Gastroesophageal sphincter (tissue), 4 donors: ENCODE measurements at regions not wholly inside any gene's neighbourhood (a gene's known extent, or its start where the extent isn't known, plus 50 kb on each side); places are given as distances from the start of the nearest gene placed in this dataset.

Experiments
- ATAC-seq: fragments of 150-250 bp; one replicate; pipeline ENCODE4 v1.9.1; 2016; ENCODE audit warnings: mild to moderate bottlenecking, moderate library complexity
- H3K27ac ChIP-seq, 4 donors: fragments of 200-600 bp; sonication (generic) in 3 of 4; 1 replicate in 3 of 4; 2 replicates in 1 of 4; pipeline ENCODE4 v1.5.1; 2016 to 2019
- H3K27me3 ChIP-seq: fragments of 200-600 bp; sonication (generic); one replicate; pipeline ENCODE4 v1.5.1; 2019
- H3K36me3 ChIP-seq, 2 donors: fragments of 200-600 bp; sonication (generic); one replicate each; pipeline ENCODE4 v1.5.1; 2019; ENCODE audit warnings: control low read depth in 1 of 2
- H3K4me1 ChIP-seq, 3 donors: fragments of 200-600 bp; sonication (generic); 1 replicate in 2 of 3; 2 replicates in 1 of 3; pipeline ENCODE4 v1.5.1; 2016 to 2019; ENCODE audit warnings: control low read depth in 2 of 3
- H3K4me3 ChIP-seq, 2 donors: fragments of 200-600 bp; sonication (generic); one replicate each; pipeline ENCODE4 v1.5.1; 2019; ENCODE audit warnings: mild to moderate bottlenecking in 1 of 2, moderate library complexity in 1 of 2
- H3K9me3 ChIP-seq, 3 donors: fragments of 200-600 bp; sonication (generic); one replicate each; pipeline ENCODE4 v1.5.1; 2017 to 2019; ENCODE audit warnings: control low read depth in 2 of 3
- EP300 ChIP-seq: sonication (generic); formaldehyde crosslinking; IDR thresholded peaks from one replicate; pipeline ENCODE4 v1.6.1; 2017; ENCODE audit warnings: antibody characterized with exemption, mild to moderate bottlenecking
- POLR2A ChIP-seq, 2 donors: fragments of 450-650 bp; IDR thresholded peaks; one replicate each; pipeline ENCODE4 v1.6.1; 2017; ENCODE audit warnings: antibody characterized with exemption in 2 of 2, mild to moderate bottlenecking in 2 of 2, moderate library complexity in 1 of 2
- POLR2AphosphoS5 ChIP-seq: sonication (generic); formaldehyde crosslinking; IDR thresholded peaks from one replicate; pipeline ENCODE4 v1.6.1; 2017; ENCODE audit warnings: antibody characterized with exemption
- WGBS, 2 donors: methylation state at CpG; one replicate each; pipeline ENCODE4 v1.1.5; 2018; ENCODE audit warnings: low coverage in 1 of 2; 5-methylcytosine and 5-hydroxymethylcytosine counted together
- TF ChIP-seq, protein P1 (sequence below), 4 experiments: fragments of 200-600 bp in 2 of 4; fragments of 450-650 bp in 2 of 4; sonication (generic) in 1 of 4; IDR thresholded peaks; one replicate each; pipeline ENCODE4 v1.5.1; 2017 to 2019; ENCODE audit warnings: antibody characterized with exemption in 4 of 4, mild to moderate bottlenecking in 2 of 4, moderate library complexity in 2 of 4

DNA sequence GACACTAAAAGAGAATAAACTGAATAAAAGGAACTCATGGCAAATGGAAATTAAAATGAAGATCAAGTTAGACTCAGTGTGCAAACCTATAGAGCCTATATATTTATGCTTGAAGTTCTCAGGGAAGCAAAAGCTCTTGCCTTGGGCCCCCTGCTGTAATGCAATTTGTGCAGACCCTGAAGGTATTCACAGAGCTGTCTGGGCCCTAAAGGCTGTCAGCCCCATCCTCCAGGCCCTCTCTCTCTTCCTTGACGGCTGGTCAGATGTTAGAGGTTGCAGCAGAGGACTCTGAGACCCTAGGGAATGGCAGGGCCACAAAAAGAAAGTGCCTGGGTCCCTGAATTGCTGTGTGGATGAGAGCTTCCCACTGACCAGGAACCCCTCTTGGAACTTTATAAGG lies 283.9 kb upstream of the TUT7 start:
- H3K4me1 ChIP-seq, result peaks cover 0 to 10% (median 0%) of the 10 kb centered on the region in 3 donors
- H3K36me3 ChIP-seq, result no peaks in the 10 kb centered on the region
- no peak for ATAC-seq
- TF ChIP-seq, protein P1, sequence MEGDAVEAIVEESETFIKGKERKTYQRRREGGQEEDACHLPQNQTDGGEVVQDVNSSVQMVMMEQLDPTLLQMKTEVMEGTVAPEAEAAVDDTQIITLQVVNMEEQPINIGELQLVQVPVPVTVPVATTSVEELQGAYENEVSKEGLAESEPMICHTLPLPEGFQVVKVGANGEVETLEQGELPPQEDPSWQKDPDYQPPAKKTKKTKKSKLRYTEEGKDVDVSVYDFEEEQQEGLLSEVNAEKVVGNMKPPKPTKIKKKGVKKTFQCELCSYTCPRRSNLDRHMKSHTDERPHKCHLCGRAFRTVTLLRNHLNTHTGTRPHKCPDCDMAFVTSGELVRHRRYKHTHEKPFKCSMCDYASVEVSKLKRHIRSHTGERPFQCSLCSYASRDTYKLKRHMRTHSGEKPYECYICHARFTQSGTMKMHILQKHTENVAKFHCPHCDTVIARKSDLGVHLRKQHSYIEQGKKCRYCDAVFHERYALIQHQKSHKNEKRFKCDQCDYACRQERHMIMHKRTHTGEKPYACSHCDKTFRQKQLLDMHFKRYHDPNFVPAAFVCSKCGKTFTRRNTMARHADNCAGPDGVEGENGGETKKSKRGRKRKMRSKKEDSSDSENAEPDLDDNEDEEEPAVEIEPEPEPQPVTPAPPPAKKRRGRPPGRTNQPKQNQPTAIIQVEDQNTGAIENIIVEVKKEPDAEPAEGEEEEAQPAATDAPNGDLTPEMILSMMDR (IDR thresholded peaks at IDR 0.05), result no peak
- TF ChIP-seq POLR2A (IDR thresholded peaks at IDR 0.05) (no peak), EP300 (no peak), POLR2AphosphoS5 (no peak)
- H3K9me3 ChIP-seq, result no peaks in the 10 kb centered on the region
- H3K27ac ChIP-seq, result no peak overlapping the region
- H3K27me3 ChIP-seq, result no peaks in the 10 kb centered on the region
- WGBS, 2 donors, result 100% methylated on average over 1 of the region's 1 CpG; no CpG with 5 or more reads in 1 of the 2 donors
- no peak overlapping the region for H3K4me3 ChIP-seq

DNA sequence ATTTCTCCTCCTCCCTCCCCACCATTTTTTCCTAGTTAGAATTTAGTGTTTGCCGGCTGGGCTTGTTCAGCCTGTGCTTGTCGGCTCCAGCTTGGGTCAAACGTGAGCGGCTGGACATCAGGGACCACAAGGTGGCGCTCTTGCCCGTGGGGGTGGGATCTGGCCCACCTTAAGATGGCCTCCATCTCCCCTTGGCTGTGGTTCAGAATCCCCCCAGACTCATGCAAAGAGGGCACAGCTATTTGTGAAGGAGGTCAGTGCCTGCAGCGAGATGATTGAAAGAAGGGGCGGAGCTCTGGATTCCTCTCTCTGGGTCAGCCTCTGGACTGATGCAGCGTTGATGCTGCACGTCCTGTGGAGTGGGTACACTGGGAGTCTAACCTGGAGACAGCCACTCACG lies 283.3 kb upstream of the TUT7 start:
- Histone ChIP-seq H3K27ac (no peak overlapping the region), H3K4me3 (no peak overlapping the region), H3K9me3 (no peaks in the 10 kb centered on the region), H3K36me3 (no peaks in the 10 kb centered on the region), H3K27me3 (no peaks in the 10 kb centered on the region), H3K4me1 (peaks cover 0 to 10% (median 0%) of the 10 kb centered on the region in 3 donors)
- no peak for ATAC-seq
- 38 to 86% methylated on average over 1 to 6 of the region's 11 CpGs for WGBS, 2 donors
- TF ChIP-seq EP300, result no peak
- TF ChIP-seq, protein P1 (IDR thresholded peaks at IDR 0.05), result peak in 2 of 4 experiments; percentile 26 to 47

DNA sequence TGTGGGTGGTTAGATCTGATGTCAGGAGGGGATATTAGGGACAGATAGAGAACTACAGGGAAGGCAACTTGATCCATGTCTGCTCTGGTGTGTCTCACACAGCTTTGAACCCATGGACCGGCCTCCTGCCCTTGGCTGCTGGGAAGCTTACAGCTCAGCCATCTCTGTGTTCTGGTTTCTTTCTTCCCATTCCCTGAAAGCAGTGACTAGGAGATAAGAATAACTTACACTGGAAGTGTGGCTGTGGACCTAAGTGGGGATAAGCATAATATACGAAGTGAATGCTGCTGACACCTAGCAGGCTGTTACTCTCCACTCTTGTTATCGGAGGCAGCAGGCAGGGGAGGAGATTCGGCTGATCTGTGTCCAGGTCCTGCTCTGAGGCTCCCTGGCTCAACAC lies 282.3 kb upstream of the TUT7 start:
- Histone ChIP-seq H3K4me1 (peaks cover 0 to 10% (median 0%) of the 10 kb centered on the region in 3 donors), H3K4me3 (no peak overlapping the region), H3K27ac (no peak overlapping the region), H3K27me3 (no peaks in the 10 kb centered on the region), H3K36me3 (no peaks in the 10 kb centered on the region), H3K9me3 (no peaks in the 10 kb centered on the region)
- WGBS, 2 donors, result 56 to 90% methylated on average over 4 of the region's 4 CpGs
- TF ChIP-seq EP300 (no peak), POLR2AphosphoS5 (no peak), POLR2A (IDR thresholded peaks at IDR 0.05) (no peak)
- TF ChIP-seq, protein P1 (IDR thresholded peaks at IDR 0.05), result no peak
- no peak for ATAC-seq

DNA sequence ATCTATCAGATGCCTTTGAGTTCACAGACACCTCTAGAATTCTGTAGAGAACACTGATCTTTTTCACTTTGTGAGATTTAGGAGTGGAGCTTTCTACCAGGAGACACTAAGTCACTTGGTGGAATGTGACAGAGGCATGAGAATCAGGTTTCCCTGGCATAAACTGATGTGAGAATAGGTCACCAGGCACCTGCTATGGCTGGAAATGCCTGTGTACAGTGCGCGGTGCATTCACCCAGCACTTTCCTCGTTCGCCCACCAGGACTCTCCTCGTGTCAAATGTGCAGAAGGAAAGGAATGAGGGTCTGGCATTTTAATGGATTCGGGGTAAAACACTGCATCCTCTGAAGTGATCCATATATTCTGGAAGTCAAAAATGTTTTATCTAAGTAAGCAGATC lies 281.8 kb upstream of the TUT7 start:
- no peak overlapping the region for H3K4me3 ChIP-seq
- WGBS, 2 donors, result 88 to 98% methylated on average over 5 to 6 of the region's 6 CpGs
- no peak overlapping the region for H3K27ac ChIP-seq
- TF ChIP-seq POLR2AphosphoS5 (no peak), EP300 (no peak), POLR2A (IDR thresholded peaks at IDR 0.05) (no peak)
- TF ChIP-seq, protein P1 (IDR thresholded peaks at IDR 0.05), result no peak
- no peaks in the 10 kb centered on the region for H3K9me3 ChIP-seq
- ATAC-seq, result no peak
- no peaks in the 10 kb centered on the region for H3K36me3 ChIP-seq
- peaks cover 0 to 10% (median 0%) of the 10 kb centered on the region in 3 donors for H3K4me1 ChIP-seq
- no peaks in the 10 kb centered on the region for H3K27me3 ChIP-seq

DNA sequence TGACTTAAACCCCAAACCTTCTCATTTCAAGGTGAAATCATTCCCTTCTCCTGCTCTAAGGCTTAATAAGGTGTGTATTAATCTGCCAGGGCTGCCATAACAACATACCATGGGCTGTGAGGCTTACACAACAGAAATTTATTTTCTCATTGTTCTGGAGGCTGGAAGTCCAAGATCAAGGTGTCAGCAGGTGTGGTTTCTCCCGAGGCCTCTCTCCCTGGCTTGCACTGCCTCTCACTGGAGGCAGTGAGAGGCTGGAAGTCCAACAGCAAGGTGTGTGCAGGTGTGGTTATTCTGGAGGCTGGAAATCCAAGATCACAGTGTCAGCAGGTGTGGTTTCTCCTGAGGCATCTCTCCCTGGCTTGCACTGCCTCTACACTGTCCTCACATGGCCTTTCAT lies 280.3 kb upstream of the TUT7 start:
- Histone ChIP-seq H3K36me3 (no peaks in the 10 kb centered on the region), H3K27ac (no peak overlapping the region), H3K27me3 (no peaks in the 10 kb centered on the region), H3K4me3 (no peak overlapping the region), H3K4me1 (no peaks in the 10 kb centered on the region), H3K9me3 (no peaks in the 10 kb centered on the region)
- WGBS, 2 donors, result no CpG with 5 or more reads among the region's 1 CpG
- no peak for ATAC-seq
- TF ChIP-seq, protein P1 (IDR thresholded peaks at IDR 0.05), result no peak
- no peak for TF ChIP-seq POLR2A (IDR thresholded peaks at IDR 0.05)
- TF ChIP-seq EP300, result no peak
- TF ChIP-seq POLR2AphosphoS5, result no peak
